Endothelial cell (in vitro differentiated cells): ENCODE measurements at regions not wholly inside any gene's neighbourhood (a gene's known extent, or its start where the extent isn't known, plus 50 kb on each side); places are given as distances from the start of the nearest gene placed in this dataset.
A peak's percentile ranks its signal among the peaks of the same experiment; 100 is the strongest.

Experiments used
- DNase-seq: peaks from one replicate; pipeline ENCODE4 v3.0.0; 2021; ENCODE audit warnings: low spot score
- H3K27ac Mint-ChIP-seq: one replicate; pipeline ENCODE4 v1.8.0; 2021; ENCODE audit warnings: mixed read lengths, inconsistent platforms; ENCODE audit not compliant: unreplicated experiment
- H3K27me3 Mint-ChIP-seq: one replicate; pipeline ENCODE4 v1.8.0; 2021; ENCODE audit warnings: mild to moderate bottlenecking, moderate library complexity, mixed read lengths, inconsistent platforms; ENCODE audit not compliant: unreplicated experiment
- H3K36me3 Mint-ChIP-seq: one replicate; pipeline ENCODE4 v1.8.0; 2021; ENCODE audit warnings: mild to moderate bottlenecking, low read depth, mixed read lengths, inconsistent platforms; ENCODE audit not compliant: unreplicated experiment
- H3K4me1 Mint-ChIP-seq: one replicate; pipeline ENCODE4 v1.8.0; 2021; ENCODE audit warnings: mild to moderate bottlenecking, mixed read lengths, inconsistent platforms; ENCODE audit not compliant: unreplicated experiment
- H3K4me3 Mint-ChIP-seq: one replicate; pipeline ENCODE4 v1.8.0; 2021; ENCODE audit warnings: mild to moderate bottlenecking, mixed read lengths, inconsistent platforms; ENCODE audit not compliant: unreplicated experiment
- H3K9me3 Mint-ChIP-seq: one replicate; pipeline ENCODE4 v1.8.0; 2021; ENCODE audit warnings: mixed read lengths, inconsistent platforms; ENCODE audit not compliant: unreplicated experiment
- TF ChIP-seq, protein P1 (sequence below): fragments of 200-600 bp; sonication (generic); IDR thresholded peaks from one replicate; pipeline ENCODE4 v1.5.0; 2021; ENCODE audit warnings: antibody characterized with exemption; ENCODE audit not compliant: unreplicated experiment

DNA sequence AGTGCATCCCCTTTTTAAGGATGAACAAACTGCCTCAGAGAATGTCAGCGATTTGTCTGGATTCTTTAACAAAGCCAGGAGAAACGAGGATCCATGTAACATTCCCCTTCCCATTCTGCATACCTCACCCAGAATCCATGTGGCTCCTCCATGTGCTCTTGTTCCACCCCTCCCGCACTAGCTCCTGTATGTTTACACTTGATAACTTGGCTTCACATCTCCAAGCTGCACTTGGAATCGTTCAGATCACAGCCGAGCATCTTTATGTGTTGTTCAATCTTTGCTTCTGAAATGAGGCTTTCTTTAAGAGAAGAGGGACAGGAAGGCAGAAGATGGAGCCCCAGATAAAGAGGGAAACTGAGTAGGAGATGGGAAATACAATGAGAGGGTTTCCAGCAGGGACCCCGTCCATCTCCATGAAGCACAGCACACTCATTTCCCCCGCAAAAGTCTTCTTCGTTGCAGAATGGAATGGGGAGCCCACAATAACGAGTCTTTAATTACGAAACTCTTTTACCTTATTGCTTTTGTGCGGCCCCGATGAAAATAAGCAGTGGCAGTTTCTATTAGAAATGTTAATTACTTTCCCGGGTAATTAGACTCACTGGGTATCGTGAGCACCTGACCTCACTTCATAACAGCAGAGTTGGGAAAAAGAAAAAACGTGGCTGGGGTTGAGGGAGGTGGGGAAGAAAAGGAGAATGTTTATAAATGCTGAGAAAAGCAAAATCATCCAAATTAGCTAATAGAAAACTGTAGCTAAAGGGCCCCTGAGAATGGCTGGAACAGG, 96.8 kb upstream of the ISX start:
- Mint-ChIP-seq H3K36me3 (peaks cover 5% of the 10 kb centered on the region), H3K27ac (no peak overlapping the region), H3K4me3 (no peak overlapping the region), H3K4me1 (no peaks in the 10 kb centered on the region), H3K9me3 (peaks cover 34% of the 10 kb centered on the region), H3K27me3 (peaks cover 13% of the 10 kb centered on the region)
- DNase-seq, result no peak
- TF ChIP-seq, protein P1, sequence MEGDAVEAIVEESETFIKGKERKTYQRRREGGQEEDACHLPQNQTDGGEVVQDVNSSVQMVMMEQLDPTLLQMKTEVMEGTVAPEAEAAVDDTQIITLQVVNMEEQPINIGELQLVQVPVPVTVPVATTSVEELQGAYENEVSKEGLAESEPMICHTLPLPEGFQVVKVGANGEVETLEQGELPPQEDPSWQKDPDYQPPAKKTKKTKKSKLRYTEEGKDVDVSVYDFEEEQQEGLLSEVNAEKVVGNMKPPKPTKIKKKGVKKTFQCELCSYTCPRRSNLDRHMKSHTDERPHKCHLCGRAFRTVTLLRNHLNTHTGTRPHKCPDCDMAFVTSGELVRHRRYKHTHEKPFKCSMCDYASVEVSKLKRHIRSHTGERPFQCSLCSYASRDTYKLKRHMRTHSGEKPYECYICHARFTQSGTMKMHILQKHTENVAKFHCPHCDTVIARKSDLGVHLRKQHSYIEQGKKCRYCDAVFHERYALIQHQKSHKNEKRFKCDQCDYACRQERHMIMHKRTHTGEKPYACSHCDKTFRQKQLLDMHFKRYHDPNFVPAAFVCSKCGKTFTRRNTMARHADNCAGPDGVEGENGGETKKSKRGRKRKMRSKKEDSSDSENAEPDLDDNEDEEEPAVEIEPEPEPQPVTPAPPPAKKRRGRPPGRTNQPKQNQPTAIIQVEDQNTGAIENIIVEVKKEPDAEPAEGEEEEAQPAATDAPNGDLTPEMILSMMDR, result no peak

DNA sequence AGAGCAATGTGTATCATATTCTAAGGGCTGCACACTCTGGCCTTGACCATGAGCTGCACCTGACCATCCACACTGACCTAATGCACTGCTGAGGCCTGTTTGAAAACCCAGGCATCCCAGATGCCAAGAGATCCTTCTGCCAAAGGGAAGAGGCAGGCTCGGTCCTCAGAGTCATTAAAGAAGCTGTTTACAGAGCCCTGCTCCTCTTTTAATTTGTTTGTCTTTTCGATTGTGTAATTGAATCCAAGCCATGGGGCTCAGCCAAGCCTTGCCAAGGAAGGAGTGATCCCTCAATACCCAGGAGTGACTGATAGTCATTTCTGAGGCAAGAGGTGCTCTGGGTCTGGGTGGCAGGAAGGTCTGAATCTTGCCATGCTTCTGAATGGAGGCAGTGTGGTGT, 94.5 kb upstream of the ISX start:
- peaks cover 43% of the 10 kb centered on the region for H3K9me3 Mint-ChIP-seq
- H3K27me3 Mint-ChIP-seq, result peaks cover 16% of the 10 kb centered on the region
- H3K36me3 Mint-ChIP-seq, result peaks cover 13% of the 10 kb centered on the region
- H3K4me3 Mint-ChIP-seq, result no peak overlapping the region
- TF ChIP-seq, protein P1, result no peak
- no peak for DNase-seq
- no peaks in the 10 kb centered on the region for H3K4me1 Mint-ChIP-seq
- no peak overlapping the region for H3K27ac Mint-ChIP-seq

DNA sequence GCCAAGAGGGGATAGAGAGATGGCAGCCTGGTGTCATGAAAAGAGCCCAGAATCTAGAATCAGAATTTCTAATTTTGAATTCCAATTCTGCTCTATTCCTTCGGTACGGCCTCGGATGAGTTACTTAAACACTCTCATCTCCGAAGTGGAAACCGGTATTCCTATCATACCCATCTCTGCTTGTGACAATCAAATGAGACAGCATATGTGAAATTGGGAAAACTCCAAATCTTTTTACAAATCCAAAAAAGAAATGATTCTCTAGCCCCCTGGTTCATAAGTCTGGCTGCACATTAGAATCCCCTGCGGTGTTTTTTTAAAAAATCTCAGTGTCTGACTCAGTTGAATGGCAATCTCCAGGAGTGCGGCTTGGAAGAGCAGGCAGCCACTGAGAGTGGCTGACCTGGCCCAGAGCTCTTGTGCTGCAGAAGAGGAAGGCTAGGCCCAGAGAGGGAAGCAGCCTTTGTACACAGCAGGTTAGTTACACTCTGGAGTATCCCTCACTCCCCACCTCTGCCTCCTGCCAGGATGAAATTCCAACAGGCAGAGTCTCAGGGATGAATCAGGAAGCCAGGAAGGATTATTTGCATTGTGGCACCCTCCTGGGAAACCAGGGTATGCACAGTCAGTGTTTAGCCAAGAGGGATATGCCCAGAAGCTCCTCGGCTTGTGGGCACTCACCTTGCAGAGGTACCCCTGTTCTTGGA, 93.6 kb upstream of the ISX start:
- peaks cover 45% of the 10 kb centered on the region for H3K9me3 Mint-ChIP-seq
- no peak overlapping the region for H3K4me3 Mint-ChIP-seq
- H3K4me1 Mint-ChIP-seq, result no peaks in the 10 kb centered on the region

DNA sequence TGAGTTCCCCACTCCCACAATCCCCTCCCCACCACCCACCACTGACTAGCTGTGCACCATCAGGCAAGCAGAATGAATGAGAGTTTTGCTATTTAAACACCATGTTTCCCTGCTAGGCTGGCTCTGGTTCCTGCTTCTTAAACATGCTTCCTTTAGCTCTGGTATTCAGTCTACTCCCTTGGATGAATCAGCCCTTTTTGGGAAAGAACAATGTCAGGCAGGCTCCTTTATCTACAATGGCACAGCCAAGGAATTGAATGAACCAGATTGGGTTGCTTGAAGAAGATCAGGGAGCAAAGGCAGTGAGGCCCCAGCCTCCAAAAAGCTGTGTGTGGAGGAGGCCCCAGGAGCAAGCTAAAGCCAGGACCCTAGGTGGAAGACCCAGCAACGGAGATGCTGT, 92.9 kb upstream of the ISX start:
- H3K27me3 Mint-ChIP-seq, result peaks cover 14% of the 10 kb centered on the region
- H3K9me3 Mint-ChIP-seq, result peaks cover 41% of the 10 kb centered on the region
- no peak overlapping the region for H3K27ac Mint-ChIP-seq
- no peak for DNase-seq
- H3K4me3 Mint-ChIP-seq, result no peak overlapping the region
- peaks cover 12% of the 10 kb centered on the region for H3K36me3 Mint-ChIP-seq
- no peaks in the 10 kb centered on the region for H3K4me1 Mint-ChIP-seq
- TF ChIP-seq, protein P1, result no peak

More for the DNA sequence above, 93.6 kb upstream of the ISX start:
- H3K27ac Mint-ChIP-seq, result no peak overlapping the region
- peaks cover 13% of the 10 kb centered on the region for H3K36me3 Mint-ChIP-seq
- TF ChIP-seq, protein P1, result no peak
- peaks cover 14% of the 10 kb centered on the region for H3K27me3 Mint-ChIP-seq
- DNase-seq, result no peak

DNA sequence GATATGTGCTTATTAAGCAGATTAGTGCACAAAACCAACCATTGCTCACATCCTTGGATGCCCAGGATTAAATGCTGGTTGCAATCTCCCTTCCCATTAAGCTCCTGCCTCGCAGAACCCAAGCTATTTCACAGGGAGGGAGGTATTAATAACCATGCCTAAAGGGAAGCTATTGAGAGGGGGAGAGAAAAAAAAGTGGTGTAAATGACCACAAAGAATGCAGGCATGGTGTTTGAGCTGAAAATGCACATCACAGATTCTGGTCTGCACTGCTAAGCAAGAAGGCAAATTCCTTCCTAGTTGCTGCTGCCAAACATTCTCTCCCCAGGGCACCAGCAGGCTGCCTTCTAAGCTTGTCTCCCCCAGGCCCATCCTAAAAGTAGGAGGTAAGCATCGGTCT, 92.0 kb upstream of the ISX start:
- H3K27ac Mint-ChIP-seq, result no peak overlapping the region
- peaks cover 15% of the 10 kb centered on the region for H3K36me3 Mint-ChIP-seq
- peak overlapping the region; percentile 17 for H3K4me3 Mint-ChIP-seq
- TF ChIP-seq, protein P1, result no peak
- DNase-seq, result no peak
- peaks cover 37% of the 10 kb centered on the region for H3K9me3 Mint-ChIP-seq
- no peaks in the 10 kb centered on the region for H3K4me1 Mint-ChIP-seq
- peaks cover 14% of the 10 kb centered on the region for H3K27me3 Mint-ChIP-seq
